ENCODE measurements at regions not wholly inside any gene's neighbourhood (a gene's known extent, or its start where the extent isn't known, plus 50 kb on each side); places are given as distances from the start of the nearest gene placed in this dataset.

DNA sequence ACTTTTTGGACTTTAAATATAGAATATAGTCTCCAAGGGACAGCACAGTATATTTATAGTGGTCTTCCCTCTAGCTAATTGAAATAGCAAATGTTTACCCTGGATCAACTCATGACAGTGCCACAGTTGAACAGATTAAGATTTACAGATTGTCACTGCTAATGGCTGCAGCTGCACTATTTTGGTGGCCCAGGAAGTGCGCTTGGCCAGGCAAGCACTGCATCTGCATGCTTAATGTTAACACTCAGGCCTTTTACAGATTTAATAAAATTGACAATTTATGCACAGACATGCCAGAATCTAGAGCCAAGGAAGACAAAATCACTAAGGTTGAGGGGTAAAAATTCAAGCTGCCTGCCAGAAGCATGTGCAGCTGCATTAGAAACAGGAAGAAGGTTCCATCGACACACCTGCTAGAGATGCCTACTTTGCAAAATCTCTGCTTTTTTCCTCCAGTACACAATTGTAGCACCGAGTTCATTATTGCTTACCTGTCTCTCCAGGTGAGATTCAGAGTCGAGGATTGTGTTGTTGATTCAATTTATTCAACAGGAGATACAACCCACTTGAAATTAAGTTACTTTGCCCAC, 1042.3 kb upstream of the NRXN1 start:
- H3K27ac Mint-ChIP-seq, result no peak overlapping the region
- TF ChIP-seq, protein P1, sequence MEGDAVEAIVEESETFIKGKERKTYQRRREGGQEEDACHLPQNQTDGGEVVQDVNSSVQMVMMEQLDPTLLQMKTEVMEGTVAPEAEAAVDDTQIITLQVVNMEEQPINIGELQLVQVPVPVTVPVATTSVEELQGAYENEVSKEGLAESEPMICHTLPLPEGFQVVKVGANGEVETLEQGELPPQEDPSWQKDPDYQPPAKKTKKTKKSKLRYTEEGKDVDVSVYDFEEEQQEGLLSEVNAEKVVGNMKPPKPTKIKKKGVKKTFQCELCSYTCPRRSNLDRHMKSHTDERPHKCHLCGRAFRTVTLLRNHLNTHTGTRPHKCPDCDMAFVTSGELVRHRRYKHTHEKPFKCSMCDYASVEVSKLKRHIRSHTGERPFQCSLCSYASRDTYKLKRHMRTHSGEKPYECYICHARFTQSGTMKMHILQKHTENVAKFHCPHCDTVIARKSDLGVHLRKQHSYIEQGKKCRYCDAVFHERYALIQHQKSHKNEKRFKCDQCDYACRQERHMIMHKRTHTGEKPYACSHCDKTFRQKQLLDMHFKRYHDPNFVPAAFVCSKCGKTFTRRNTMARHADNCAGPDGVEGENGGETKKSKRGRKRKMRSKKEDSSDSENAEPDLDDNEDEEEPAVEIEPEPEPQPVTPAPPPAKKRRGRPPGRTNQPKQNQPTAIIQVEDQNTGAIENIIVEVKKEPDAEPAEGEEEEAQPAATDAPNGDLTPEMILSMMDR (IDR thresholded peaks at IDR 0.05; ENCODE audit: unreplicated experiment), result no peak
- no peak overlapping the region for H3K4me3 Mint-ChIP-seq (ENCODE audit: low read depth)
- no peaks in the 10 kb centered on the region for H3K27me3 Mint-ChIP-seq
- H3K36me3 Mint-ChIP-seq (ENCODE audit: insufficient read depth), result no peaks in the 10 kb centered on the region
- peaks cover 4% of the 10 kb centered on the region for H3K9me3 Mint-ChIP-seq (ENCODE audit: low read depth)
- no peak for DNase-seq (ENCODE audit: low spot score, unreplicated experiment)
- H3K4me1 Mint-ChIP-seq (ENCODE audit: low read depth), result no peaks in the 10 kb centered on the region

DNA sequence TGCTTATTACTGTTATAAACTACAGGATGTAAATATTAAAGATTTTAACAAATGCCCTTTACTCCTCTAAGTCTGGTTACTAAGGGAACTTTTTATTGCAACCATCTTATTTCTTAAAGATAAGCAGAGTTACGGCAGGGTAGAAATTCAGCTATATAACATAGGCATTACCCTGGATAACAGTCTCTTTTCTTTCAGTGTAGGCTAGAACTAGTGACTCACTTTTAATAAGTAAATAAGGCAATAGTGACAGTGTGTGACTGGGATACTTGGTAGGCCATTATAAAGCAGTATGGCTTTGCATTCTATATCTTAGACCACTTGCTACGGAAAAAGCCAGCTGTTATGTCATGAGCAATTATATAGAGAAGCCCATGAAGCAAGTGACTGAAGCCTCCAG, 1041.0 kb upstream of the NRXN1 start:
- DNase-seq (ENCODE audit: low spot score, unreplicated experiment), result no peak
- TF ChIP-seq, protein P1 (IDR thresholded peaks at IDR 0.05; ENCODE audit: unreplicated experiment), result no peak
- Mint-ChIP-seq H3K4me1 (ENCODE audit: low read depth) (no peaks in the 10 kb centered on the region), H3K36me3 (ENCODE audit: insufficient read depth) (no peaks in the 10 kb centered on the region), H3K27me3 (no peaks in the 10 kb centered on the region), H3K27ac (no peak overlapping the region), H3K4me3 (ENCODE audit: low read depth) (no peak overlapping the region), H3K9me3 (ENCODE audit: low read depth) (peaks cover 4% of the 10 kb centered on the region)

DNA sequence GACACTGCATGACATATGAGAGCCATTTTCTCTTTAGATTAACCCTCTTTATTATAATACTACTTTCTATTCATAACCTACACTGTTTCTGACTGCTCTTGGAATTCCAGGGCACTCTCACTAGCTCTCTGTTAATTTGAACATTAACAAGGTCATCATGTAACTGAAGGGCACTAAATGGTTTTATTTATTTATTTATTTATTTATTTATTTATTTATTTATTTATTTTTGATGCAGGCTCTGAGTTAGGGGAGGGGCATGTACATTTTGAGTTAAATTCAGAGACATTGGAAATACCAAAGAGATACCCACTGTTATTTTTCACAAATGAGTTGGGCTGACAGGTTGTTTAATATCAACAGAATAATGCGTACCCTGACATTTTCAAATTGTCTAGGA, 1038.7 kb upstream of the NRXN1 start:
- Mint-ChIP-seq H3K27ac (no peak overlapping the region), H3K27me3 (no peaks in the 10 kb centered on the region), H3K4me3 (ENCODE audit: low read depth) (no peak overlapping the region), H3K9me3 (ENCODE audit: low read depth) (peaks cover 4% of the 10 kb centered on the region), H3K36me3 (ENCODE audit: insufficient read depth) (no peaks in the 10 kb centered on the region), H3K4me1 (ENCODE audit: low read depth) (no peaks in the 10 kb centered on the region)
- no peak for DNase-seq (ENCODE audit: low spot score, unreplicated experiment)
- TF ChIP-seq, protein P1 (IDR thresholded peaks at IDR 0.05; ENCODE audit: unreplicated experiment), result no peak

DNA sequence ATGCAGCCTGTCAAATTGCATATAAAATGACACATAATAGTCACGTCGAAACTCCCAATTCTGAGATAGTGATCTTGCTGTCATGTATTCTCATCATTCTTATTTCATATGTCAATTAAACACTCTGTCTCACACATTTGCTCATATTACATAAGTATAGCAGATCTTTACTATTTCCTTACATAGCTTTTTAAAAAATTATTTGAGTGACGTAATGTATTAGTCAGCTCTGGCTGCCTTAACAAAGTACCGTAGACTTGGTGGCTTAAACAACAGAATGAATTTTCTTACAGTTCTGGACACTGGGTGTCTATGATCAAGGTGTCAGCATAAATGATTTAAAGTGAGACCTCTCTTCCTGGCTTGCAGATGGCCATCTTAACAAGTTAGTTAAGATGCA, 1032.3 kb upstream of the NRXN1 start:
- no peak overlapping the region for H3K4me3 Mint-ChIP-seq (ENCODE audit: low read depth)
- no peak overlapping the region for H3K27ac Mint-ChIP-seq
- DNase-seq (ENCODE audit: low spot score, unreplicated experiment), result no peak
- no peaks in the 10 kb centered on the region for H3K4me1 Mint-ChIP-seq (ENCODE audit: low read depth)
- peaks cover under 1% of the 10 kb centered on the region for H3K9me3 Mint-ChIP-seq (ENCODE audit: low read depth)
- no peaks in the 10 kb centered on the region for H3K27me3 Mint-ChIP-seq
- TF ChIP-seq, protein P1 (IDR thresholded peaks at IDR 0.05; ENCODE audit: unreplicated experiment), result no peak
- no peaks in the 10 kb centered on the region for H3K36me3 Mint-ChIP-seq (ENCODE audit: insufficient read depth)

DNA sequence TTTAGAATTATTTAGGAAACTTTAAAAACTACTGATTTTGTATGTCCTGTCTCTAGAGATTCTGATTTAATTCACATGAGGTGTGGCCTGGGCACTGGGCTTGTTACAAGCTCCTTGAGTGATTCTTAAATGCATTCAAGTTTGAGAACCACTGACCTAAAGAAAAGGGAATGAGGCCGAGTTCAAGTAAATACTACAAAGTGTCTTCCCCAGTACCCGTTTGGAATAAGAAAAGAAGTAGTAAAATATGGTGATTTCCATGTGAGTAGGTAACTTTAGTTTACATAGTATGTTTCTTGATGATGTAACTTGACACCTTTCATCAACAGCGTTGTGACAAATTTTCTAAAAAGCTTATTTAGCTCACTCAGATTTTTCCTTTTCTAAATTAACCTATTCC, 1022.9 kb upstream of the NRXN1 start:
- Mint-ChIP-seq H3K4me3 (ENCODE audit: low read depth) (no peak overlapping the region), H3K27me3 (no peaks in the 10 kb centered on the region), H3K4me1 (ENCODE audit: low read depth) (peaks cover 1% of the 10 kb centered on the region), H3K27ac (no peak overlapping the region), H3K9me3 (ENCODE audit: low read depth) (peaks cover 20% of the 10 kb centered on the region), H3K36me3 (ENCODE audit: insufficient read depth) (peaks cover 2% of the 10 kb centered on the region)
- TF ChIP-seq, protein P1 (IDR thresholded peaks at IDR 0.05; ENCODE audit: unreplicated experiment), result no peak
- DNase-seq (ENCODE audit: low spot score, unreplicated experiment), result no peak

Measured in progenitor cell of endocrine pancreas (in vitro differentiated cells).